Brain microvascular endothelial cell (primary cell): ENCODE measurements at regions not wholly inside any gene's neighbourhood (a gene's known extent, or its start where the extent isn't known, plus 50 kb on each side); places are given as distances from the start of the nearest gene placed in this dataset.

Source experiments
- DNase-seq: peaks from one replicate; pipeline ENCODE4 v3.0.0-alpha.2; 2020
- H3K27ac ChIP-seq: fragments of 250-450 bp; sonication (Bioruptor Pico); 2 replicates; pipeline ENCODE4 v1.5.1; 2020; ENCODE audit warnings: mild to moderate bottlenecking, moderate library complexity
- H3K27me3 ChIP-seq: fragments of 250-450 bp; sonication (Bioruptor Pico); replicated peaks from 2 replicates; pipeline ENCODE4 v1.5.1; 2020; ENCODE audit warnings: mild to moderate bottlenecking
- H3K36me3 ChIP-seq: fragments of 250-450 bp; sonication (Bioruptor Pico); replicated peaks from 2 replicates; pipeline ENCODE4 v1.5.1; 2020; ENCODE audit warnings: mild to moderate bottlenecking
- H3K4me3 ChIP-seq: 2 replicates; pipeline ENCODE4 v1.5.1; 2011; ENCODE audit warnings: low read depth, mild to moderate bottlenecking, control low read depth, low read length, moderate library complexity
- in situ Hi-C: cut with HindIII; loops from 2 replicates; pipeline ENCODE4 v1.10.0; 2017; ENCODE audit warnings: low sequenced_read_pairs, low pct_ligation_motif_present
- TF ChIP-seq, protein P1 (sequence below): IDR thresholded peaks from 2 replicates; pipeline ENCODE4 v1.5.1; 2011; ENCODE audit warnings: low read depth, mild to moderate bottlenecking, moderate library complexity, low read length, control low read depth, inconsistent platforms; ENCODE audit errors: missing control alignments

DNA sequence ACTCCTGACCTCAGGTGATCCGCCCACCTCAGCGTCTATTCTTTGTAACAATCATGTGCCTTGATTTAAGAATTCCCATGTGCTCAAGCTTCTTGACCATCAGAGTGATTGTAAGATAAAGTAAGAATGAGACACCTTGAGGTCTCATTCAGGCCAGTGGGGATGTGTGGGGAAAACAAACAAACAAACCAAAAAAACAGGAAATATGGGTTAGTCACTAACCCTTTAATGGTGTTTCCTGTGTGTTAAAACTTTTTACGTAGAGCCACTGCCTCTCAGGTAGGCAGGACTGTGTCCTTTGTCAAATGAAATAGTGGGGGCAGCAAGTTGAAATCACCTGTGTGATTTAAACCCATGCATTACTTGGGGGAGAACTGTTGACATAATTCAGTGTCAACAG, 91.5 kb upstream of the DHRSX start:
- Histone ChIP-seq H3K27ac (no peak overlapping the region), H3K4me3 (no peak overlapping the region), H3K36me3 (no peaks in the 10 kb centered on the region), H3K27me3 (no peaks in the 10 kb centered on the region)
- TF ChIP-seq, protein P1, sequence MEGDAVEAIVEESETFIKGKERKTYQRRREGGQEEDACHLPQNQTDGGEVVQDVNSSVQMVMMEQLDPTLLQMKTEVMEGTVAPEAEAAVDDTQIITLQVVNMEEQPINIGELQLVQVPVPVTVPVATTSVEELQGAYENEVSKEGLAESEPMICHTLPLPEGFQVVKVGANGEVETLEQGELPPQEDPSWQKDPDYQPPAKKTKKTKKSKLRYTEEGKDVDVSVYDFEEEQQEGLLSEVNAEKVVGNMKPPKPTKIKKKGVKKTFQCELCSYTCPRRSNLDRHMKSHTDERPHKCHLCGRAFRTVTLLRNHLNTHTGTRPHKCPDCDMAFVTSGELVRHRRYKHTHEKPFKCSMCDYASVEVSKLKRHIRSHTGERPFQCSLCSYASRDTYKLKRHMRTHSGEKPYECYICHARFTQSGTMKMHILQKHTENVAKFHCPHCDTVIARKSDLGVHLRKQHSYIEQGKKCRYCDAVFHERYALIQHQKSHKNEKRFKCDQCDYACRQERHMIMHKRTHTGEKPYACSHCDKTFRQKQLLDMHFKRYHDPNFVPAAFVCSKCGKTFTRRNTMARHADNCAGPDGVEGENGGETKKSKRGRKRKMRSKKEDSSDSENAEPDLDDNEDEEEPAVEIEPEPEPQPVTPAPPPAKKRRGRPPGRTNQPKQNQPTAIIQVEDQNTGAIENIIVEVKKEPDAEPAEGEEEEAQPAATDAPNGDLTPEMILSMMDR: no peak
- DNase-seq: no peak
- in situ Hi-C loops: no loop called here

GRCh38 chrX:2589186-2590020, 88.6 kb upstream of the DHRSX start:
- TF ChIP-seq, protein P1: no peak
- Histone ChIP-seq H3K4me3 (no peak overlapping the region), H3K27ac (no peak overlapping the region)

GRCh38 chrX:2588049-2588448, 87.3 kb upstream of the DHRSX start:
- TF ChIP-seq, protein P1: no peak
- Histone ChIP-seq H3K36me3 (no peaks in the 10 kb centered on the region), H3K27me3 (peaks cover 22% of the 10 kb centered on the region), H3K27ac (no peak overlapping the region), H3K4me3 (no peak overlapping the region)
- DNase-seq: no peak
- in situ Hi-C loops: no loop called here

More at GRCh38 chrX:2589186-2590020, 88.6 kb upstream of the DHRSX start:
- Histone ChIP-seq H3K27me3 (peaks cover 13% of the 10 kb centered on the region), H3K36me3 (no peaks in the 10 kb centered on the region)
- no peak for DNase-seq
- in situ Hi-C loops: no loop called here

DNA sequence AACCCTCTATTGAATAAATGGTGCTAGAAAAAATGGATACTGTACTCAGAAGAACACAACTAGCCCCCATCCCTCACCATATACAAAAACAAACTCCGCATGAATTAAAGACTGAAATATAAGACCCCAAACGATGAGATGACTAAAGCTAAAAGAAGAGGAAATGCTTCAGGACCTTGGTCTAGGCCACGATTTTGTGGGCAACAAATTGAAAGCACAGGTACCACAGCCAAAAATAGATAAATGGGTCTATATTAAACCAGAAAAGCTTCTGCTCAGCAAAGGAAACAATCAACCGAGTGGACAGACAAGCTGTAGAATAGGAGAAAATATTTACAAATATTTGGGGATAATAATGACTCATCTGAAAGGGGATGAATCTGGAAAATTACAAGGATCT, 86.4 kb upstream of the DHRSX start:
- DNase-seq: no peak
- TF ChIP-seq, protein P1: no peak
- no peak overlapping the region for H3K4me3 ChIP-seq
- H3K36me3 ChIP-seq: no peaks in the 10 kb centered on the region
- in situ Hi-C loops: no loop called here
- H3K27me3 ChIP-seq: peaks cover 31% of the 10 kb centered on the region
- no peak overlapping the region for H3K27ac ChIP-seq

GRCh38 chrX:2585158-2585470, 84.3 kb upstream of the DHRSX start:
- in situ Hi-C loops: no loop called here
- TF ChIP-seq, protein P1: no peak
- Histone ChIP-seq H3K4me3 (no peak overlapping the region), H3K27ac (no peak overlapping the region), H3K36me3 (no peaks in the 10 kb centered on the region), H3K27me3 (peaks cover 40% of the 10 kb centered on the region)
- DNase-seq: no peak
